ENCODE measurements at regions not wholly inside any gene's neighbourhood (a gene's known extent, or its start where the extent isn't known, plus 50 kb on each side); places are given as distances from the start of the nearest gene placed in this dataset.

GRCh38 chr7:136053689-136054485 is 76.7 kb upstream of the MTPN start:
- no peak for DNase-seq (ENCODE audit: low read depth in 4 of 4, low spot score in 3 of 4)

- no peak for DNase-seq (ENCODE audit: low read depth in 4 of 4, low spot score in 3 of 4)
Observed at GRCh38 chr7:136051203-136051928, 74.2 kb upstream of the MTPN start.

GRCh38 chr7:136050462-136050847 is 73.3 kb upstream of the MTPN start:
- no peak for DNase-seq (ENCODE audit: low read depth in 4 of 4, low spot score in 3 of 4)

GRCh38 chr7:136049818-136050461 is 72.8 kb upstream of the MTPN start:
- no peak for DNase-seq (ENCODE audit: low read depth in 4 of 4, low spot score in 3 of 4)

GRCh38 chr7:136049117-136049516 is 72.0 kb upstream of the MTPN start:
- no peak for DNase-seq (ENCODE audit: low read depth in 4 of 4, low spot score in 3 of 4)

- DNase-seq (ENCODE audit: low read depth in 4 of 4, low spot score in 3 of 4) = no peak
Observed at GRCh38 chr7:136046548-136046947, 69.4 kb upstream of the MTPN start.

GRCh38 chr7:136045992-136046391 is 68.8 kb upstream of the MTPN start:
- no peak for DNase-seq (ENCODE audit: low read depth in 4 of 4, low spot score in 3 of 4)

- DNase-seq (ENCODE audit: low read depth in 4 of 4, low spot score in 3 of 4) = no peak
Observed at GRCh38 chr7:136045181-136045580, 68.0 kb upstream of the MTPN start.

GRCh38 chr7:136039577-136040345 is 62.6 kb upstream of the MTPN start:
- no peak for DNase-seq (ENCODE audit: low read depth in 4 of 4, low spot score in 3 of 4)

- no peak for DNase-seq (ENCODE audit: low read depth in 4 of 4, low spot score in 3 of 4)
Observed at GRCh38 chr7:136036336-136036735, 59.2 kb upstream of the MTPN start.

- no peak for DNase-seq (ENCODE audit: low read depth in 4 of 4, low spot score in 3 of 4)
Observed at GRCh38 chr7:136034132-136034531, 57.0 kb upstream of the MTPN start.

GRCh38 chr7:136033413-136034031 is 56.4 kb upstream of the MTPN start:
- peak in 3 of 4 donors; percentile 61 to 80 (median 73) for DNase-seq (ENCODE audit: low read depth in 4 of 4, low spot score in 3 of 4)

GRCh38 chr7:136030867-136031318 is 53.7 kb upstream of the MTPN start:
- DNase-seq (ENCODE audit: low read depth in 4 of 4, low spot score in 3 of 4) = no peak

GRCh38 chr7:136030330-136030729 is 53.2 kb upstream of the MTPN start:
- no peak for DNase-seq (ENCODE audit: low read depth in 4 of 4, low spot score in 3 of 4)

GRCh38 chr7:136027160-136027559 is 50.0 kb upstream of the MTPN start:
- DNase-seq (ENCODE audit: low read depth in 4 of 4, low spot score in 3 of 4) = no peak
